K562 (cell line): ENCODE measurements at regions not wholly inside any gene's neighbourhood (a gene's known extent, or its start where the extent isn't known, plus 50 kb on each side); places are given as distances from the start of the nearest gene placed in this dataset.

ENCODE experiments used
- ATAC-seq: fragments of 200-7000 bp; cut with Tn5 transposase; 3 replicates; pipeline ENCODE4 v1.9.1; 2020; ENCODE audit warnings: moderate library complexity
- BruUV-seq: library from RNA; stranded (reverse); fragments of 400-500 nt; replicated peaks from 2 replicates; lab custom pipeline; 2021; lab: Mats Ljungman, UMichigan
- CTCF ChIA-PET: fragments of 300-600 bp; formaldehyde crosslinking; extraction: SDS; loops from one replicate; lab custom pipeline; 2021; ENCODE audit warnings: low intra/inter-chr PET ratio; lab: Yijun Ruan, JAX
- POLR2A ChIA-PET: fragments of 300-600, 350-650 bp; sonication (Branson Sonifier 250); formaldehyde crosslinking; extraction: SDS; loops from one replicate; lab custom pipeline; 2021; ENCODE audit warnings: antibody characterized with exemption, inconsistent platforms; lab: Yijun Ruan, JAX
- DNase-seq, 4 experiments: peaks; one replicate each; pipeline versions ENCODE4 v3.0.0 to v3.0.0-alpha.2; 2011 to 2018; ENCODE audit warnings: low spot score in 3 of 4, mixed read lengths in 3 of 4; ENCODE audit errors: extremely low read depth in 1 of 4
- FAIRE-seq: peaks from 2 replicates; lab custom pipeline; 2011; peaks lifted over from hg19 to GRCh38; lab: Jason Lieb, UNC
- H2AFZ ChIP-seq: 2 replicates; pipeline ENCODE4 v1.6.0; 2011; ENCODE audit warnings: low read depth, low read length, control low read depth, inconsistent platforms
- H3K27ac ChIP-seq: fragments of 200-600 bp; 3 replicates; pipeline ENCODE4 v1.8.0; 2011; ENCODE audit warnings: low read depth, mild to moderate bottlenecking, control low read depth, inconsistent platforms, low read length, moderate library complexity, mixed read lengths; ENCODE audit errors: extremely low read depth
- H3K27me3 ChIP-seq, 2 experiments: fragments of 300-600 bp in 1 of 2; 2 replicates in 1 of 2; 3 replicates in 1 of 2; pipeline versions ENCODE4 v1.6.0 to v1.8.0; 2011; ENCODE audit warnings: inconsistent platforms in 2 of 2, low read length in 2 of 2, mild to moderate bottlenecking in 1 of 2, mixed read lengths in 1 of 2, moderate library complexity in 1 of 2; ENCODE audit not compliant: control insufficient read depth in 2 of 2, insufficient read depth in 2 of 2
- H3K36me3 ChIP-seq: fragments of 300-600 bp; 3 replicates; pipeline ENCODE4 v1.8.0; 2011; ENCODE audit warnings: mild to moderate bottlenecking, low read length, inconsistent platforms; ENCODE audit not compliant: control insufficient read depth, insufficient read depth
- H3K4me1 ChIP-seq, 2 experiments: fragments of 200-600 bp in 1 of 2; replicated peaks in 1 of 2; 2 replicates in 1 of 2; 3 replicates in 1 of 2; pipeline versions ENCODE4 v1.5.1 to v1.8.0; 2011; ENCODE audit warnings: inconsistent platforms in 2 of 2, low read length in 2 of 2, mild to moderate bottlenecking in 1 of 2, mixed read lengths in 1 of 2, moderate library complexity in 1 of 2; ENCODE audit not compliant: control insufficient read depth in 2 of 2, insufficient read depth in 2 of 2
- H3K4me2 ChIP-seq: 2 replicates; pipeline ENCODE4 v1.6.1; 2011; ENCODE audit warnings: low read length, control low read depth, inconsistent platforms, mixed read lengths; ENCODE audit not compliant: insufficient read depth
- H3K4me3 ChIP-seq: fragments of 200-600 bp; sonication (generic), shearing (Covaris generic); 2 replicates; pipeline ENCODE4 v1.5.1; 2016; ENCODE audit warnings: control low read depth, inconsistent platforms
- H3K79me2 ChIP-seq: fragments of 200-600 bp; 3 replicates; pipeline ENCODE4 v1.8.0; 2011; ENCODE audit warnings: low read length, inconsistent platforms; ENCODE audit not compliant: control insufficient read depth, insufficient read depth
- H3K9ac ChIP-seq, 2 experiments: 2 replicates each; pipeline versions ENCODE4 v1.6.0 to v1.6.1; 2011; ENCODE audit warnings: low read depth in 2 of 2, low read length in 2 of 2, control low read depth in 1 of 2, inconsistent platforms in 1 of 2, mild to moderate bottlenecking in 1 of 2, mixed read lengths in 1 of 2; ENCODE audit not compliant: insufficient read depth in 1 of 2
- H3K9me1 ChIP-seq: one replicate; pipeline ENCODE4 v1.6.0; 2011; ENCODE audit warnings: inconsistent platforms, mild to moderate bottlenecking, low read length, moderate library complexity; ENCODE audit not compliant: control insufficient read depth, insufficient read depth
- H3K9me3 ChIP-seq: replicated peaks from 2 replicates; pipeline ENCODE4 v1.5.1; 2011; ENCODE audit warnings: low read depth, low read length, inconsistent platforms; ENCODE audit not compliant: control insufficient read depth, insufficient read depth
- H4K20me1 ChIP-seq: replicated peaks from 2 replicates; pipeline ENCODE4 v1.6.1; 2011; ENCODE audit warnings: low read length, inconsistent platforms, mixed read lengths; ENCODE audit not compliant: control insufficient read depth, insufficient read depth
- CREBBP ChIP-seq: IDR thresholded peaks from one replicate; pipeline ENCODE4 v1.6.1; 2012; ENCODE audit warnings: low read depth, mild to moderate bottlenecking, control low read depth, inconsistent platforms, low read length
- PTTG1 ChIP-seq: fragments of 450-650 bp; IDR thresholded peaks from 2 replicates; pipeline ENCODE4 v1.6.1; 2016; ENCODE audit warnings: low read depth, mild to moderate bottlenecking, missing genetic modification characterization, missing compliant biosample characterization
- SREBF1 ChIP-seq: fragments of 150-350 bp; IDR thresholded peaks from 2 replicates; pipeline ENCODE4 v1.6.1; 2014; ENCODE audit warnings: antibody characterized with exemption, low read depth, low read length, borderline replicate concordance
- TEAD2 ChIP-seq: fragments of 450-650 bp; IDR thresholded peaks from 2 replicates; pipeline ENCODE4 v1.6.1; 2016; ENCODE audit warnings: missing genetic modification characterization, control low read depth, missing compliant biosample characterization
- WGBS: fragments of 100-300 bp; shearing (Covaris generic); methylation state at CpG from one replicate; pipeline ENCODE4 v1.1.6; 2016; ENCODE audit warnings: low coverage, mixed read lengths; ENCODE audit not compliant: insufficient coverage; ENCODE audit errors: missing lambda C conversion rate; 5-methylcytosine and 5-hydroxymethylcytosine counted together
- in situ Hi-C: fragments of 300-500 bp; cut with MboI; formaldehyde crosslinking; loops from 4 replicates; pipeline ENCODE4 v1.15.0; 2018; ENCODE audit warnings: inconsistent platforms, mixed read lengths
- intact Hi-C: fragments of 100-400 bp; cut with micrococcal nuclease; formaldehyde crosslinking; loops from 2 replicates; pipeline ENCODE4 v1.14.2; 2022
- TF ChIP-seq, protein P1 (sequence below): sonication (generic); formaldehyde crosslinking; IDR thresholded peaks from 2 replicates; pipeline ENCODE4 v1.8.1; 2023; ENCODE audit warnings: mild to moderate bottlenecking, missing genetic modification reagents

DNA sequence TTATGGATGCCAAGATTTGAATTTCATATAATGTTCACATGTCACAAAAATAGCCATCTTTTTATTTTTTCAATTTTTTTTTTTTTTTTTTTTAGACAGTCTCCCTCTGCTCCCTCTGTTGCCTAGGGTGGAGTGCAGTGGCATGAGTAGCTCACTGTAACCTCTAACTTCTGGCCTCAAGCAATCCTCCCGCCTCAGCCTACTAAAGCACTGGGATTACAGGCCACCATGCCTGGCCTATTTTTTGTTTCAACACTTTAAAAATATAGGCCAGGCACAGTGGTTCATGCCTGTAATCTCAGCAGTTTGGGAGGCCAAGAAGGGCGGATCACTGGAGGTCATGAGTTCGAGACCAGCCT is 246.3 kb downstream of the SKIDA1 start:
- Histone ChIP-seq H3K9me1 (no peaks in the 10 kb centered on the region), H3K27me3 (no peaks in the 10 kb centered on the region), H3K9ac (no peak overlapping the region), H3K9me3 (no peaks in the 10 kb centered on the region), H2AFZ (no peak overlapping the region), H3K4me2 (no peak overlapping the region), H3K36me3 (no peaks in the 10 kb centered on the region), H3K27ac (no peak overlapping the region), H4K20me1 (no peaks in the 10 kb centered on the region), H3K79me2 (no peaks in the 10 kb centered on the region), H3K4me3 (no peak overlapping the region), H3K4me1 (no peaks in the 10 kb centered on the region)
- ATAC-seq (peak; percentile 14; the same call in 2 of the 3 replicates), FAIRE-seq (no peak), DNase-seq (no peak)
- in situ Hi-C loops (no loop called here), intact Hi-C loops (loop anchor here (2.0 to 5.0 kb wide), 3 partner anchors 213 to 673 kb away; no protein-coding TSS in a partner anchor)
- CTCF ChIA-PET = no interaction called here
- 33% methylated on average over 3 of the region's 3 CpGs for WGBS
- POLR2A ChIA-PET = no interaction called here
- TF ChIP-seq PTTG1 (tag) (no peak), SREBF1 (no peak), CREBBP (no peak), TEAD2 (no peak)
- TF ChIP-seq, protein P1, sequence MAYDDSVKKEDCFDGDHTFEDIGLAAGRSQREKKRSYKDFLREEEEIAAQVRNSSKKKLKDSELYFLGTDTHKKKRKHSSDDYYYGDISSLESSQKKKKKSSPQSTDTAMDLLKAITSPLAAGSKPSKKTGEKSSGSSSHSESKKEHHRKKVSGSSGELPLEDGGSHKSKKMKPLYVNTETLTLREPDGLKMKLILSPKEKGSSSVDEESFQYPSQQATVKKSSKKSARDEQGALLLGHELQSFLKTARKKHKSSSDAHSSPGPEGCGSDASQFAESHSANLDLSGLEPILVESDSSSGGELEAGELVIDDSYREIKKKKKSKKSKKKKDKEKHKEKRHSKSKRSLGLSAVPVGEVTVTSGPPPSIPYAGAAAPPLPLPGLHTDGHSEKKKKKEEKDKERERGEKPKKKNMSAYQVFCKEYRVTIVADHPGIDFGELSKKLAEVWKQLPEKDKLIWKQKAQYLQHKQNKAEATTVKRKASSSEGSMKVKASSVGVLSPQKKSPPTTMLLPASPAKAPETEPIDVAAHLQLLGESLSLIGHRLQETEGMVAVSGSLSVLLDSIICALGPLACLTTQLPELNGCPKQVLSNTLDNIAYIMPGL (CRISPR knock-in tag) = no peak
- no TSS peak for BruUV-seq
